ENCODE measurements at regions not wholly inside any gene's neighbourhood (a gene's known extent, or its start where the extent isn't known, plus 50 kb on each side); places are given as distances from the start of the nearest gene placed in this dataset.

GRCh38 chr1:90370686-90371447, 346.2 kb downstream of the BARHL2 start:
- no peak overlapping the region for H3K27ac ChIP-seq (ENCODE audit: low read depth)

More at GRCh38 chr1:90370686-90371447, 346.2 kb downstream of the BARHL2 start:
- Histone ChIP-seq H3K79me2 (replicated peaks; ENCODE audit: insufficient read depth) (no peaks in the 10 kb centered on the region), H2AFZ (no peak overlapping the region), H3K27me3 (ENCODE audit: insufficient read depth) (no peaks in the 10 kb centered on the region), H4K20me1 (replicated peaks; ENCODE audit: insufficient read depth) (no peaks in the 10 kb centered on the region), H3K9me2 (ENCODE audit: insufficient read depth) (no peaks in the 10 kb centered on the region), H3K4me3 (no peak overlapping the region), H3F3A (replicated peaks; ENCODE audit: low read depth) (no peaks in the 10 kb centered on the region), H3K4me2 (no peak overlapping the region), H3K36me3 (ENCODE audit: insufficient read depth) (no peaks in the 10 kb centered on the region), H3K4me1 (ENCODE audit: insufficient read depth) (no peaks in the 10 kb centered on the region)
- TF ChIP-seq EZH2 (IDR thresholded peaks at IDR 0.05; ENCODE audit: low read depth, unreplicated experiment) (no peak), ZNF114 (CRISPR knock-in tag; IDR thresholded peaks at IDR 0.05) (no peak), JUNB (IDR thresholded peaks at IDR 0.05; ENCODE audit: unreplicated experiment) (no peak), EZH2phosphoT487 (IDR thresholded peaks at IDR 0.05; ENCODE audit: unreplicated experiment) (no peak), CTCF (conservative IDR thresholded peaks at IDR 0.05; ENCODE audit: low read depth in 2 of 2) (no peak), ETS1 (IDR thresholded peaks at IDR 0.05) (no peak), ZNF462 (CRISPR knock-in tag; IDR thresholded peaks at IDR 0.05) (no peak), NANOG (IDR thresholded peaks at IDR 0.05; ENCODE audit: borderline replicate concordance) (no peak), ZNF331 (CRISPR knock-in tag; IDR thresholded peaks at IDR 0.05; ENCODE audit: low read depth) (no peak), STAT1 (IDR thresholded peaks at IDR 0.05; ENCODE audit: unreplicated experiment) (no peak), CREB1 (CRISPR knock-in tag; IDR thresholded peaks at IDR 0.05; ENCODE audit: low read depth) (no peak), POLR2AphosphoS5 (IDR thresholded peaks at IDR 0.05; ENCODE audit: low read depth) (no peak)
- TF ChIP-seq, protein P1, sequence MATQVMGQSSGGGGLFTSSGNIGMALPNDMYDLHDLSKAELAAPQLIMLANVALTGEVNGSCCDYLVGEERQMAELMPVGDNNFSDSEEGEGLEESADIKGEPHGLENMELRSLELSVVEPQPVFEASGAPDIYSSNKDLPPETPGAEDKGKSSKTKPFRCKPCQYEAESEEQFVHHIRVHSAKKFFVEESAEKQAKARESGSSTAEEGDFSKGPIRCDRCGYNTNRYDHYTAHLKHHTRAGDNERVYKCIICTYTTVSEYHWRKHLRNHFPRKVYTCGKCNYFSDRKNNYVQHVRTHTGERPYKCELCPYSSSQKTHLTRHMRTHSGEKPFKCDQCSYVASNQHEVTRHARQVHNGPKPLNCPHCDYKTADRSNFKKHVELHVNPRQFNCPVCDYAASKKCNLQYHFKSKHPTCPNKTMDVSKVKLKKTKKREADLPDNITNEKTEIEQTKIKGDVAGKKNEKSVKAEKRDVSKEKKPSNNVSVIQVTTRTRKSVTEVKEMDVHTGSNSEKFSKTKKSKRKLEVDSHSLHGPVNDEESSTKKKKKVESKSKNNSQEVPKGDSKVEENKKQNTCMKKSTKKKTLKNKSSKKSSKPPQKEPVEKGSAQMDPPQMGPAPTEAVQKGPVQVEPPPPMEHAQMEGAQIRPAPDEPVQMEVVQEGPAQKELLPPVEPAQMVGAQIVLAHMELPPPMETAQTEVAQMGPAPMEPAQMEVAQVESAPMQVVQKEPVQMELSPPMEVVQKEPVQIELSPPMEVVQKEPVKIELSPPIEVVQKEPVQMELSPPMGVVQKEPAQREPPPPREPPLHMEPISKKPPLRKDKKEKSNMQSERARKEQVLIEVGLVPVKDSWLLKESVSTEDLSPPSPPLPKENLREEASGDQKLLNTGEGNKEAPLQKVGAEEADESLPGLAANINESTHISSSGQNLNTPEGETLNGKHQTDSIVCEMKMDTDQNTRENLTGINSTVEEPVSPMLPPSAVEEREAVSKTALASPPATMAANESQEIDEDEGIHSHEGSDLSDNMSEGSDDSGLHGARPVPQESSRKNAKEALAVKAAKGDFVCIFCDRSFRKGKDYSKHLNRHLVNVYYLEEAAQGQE (IDR thresholded peaks at IDR 0.05; ENCODE audit: unreplicated experiment), result no peak
- no peak for ATAC-seq
- DNase-seq (ENCODE audit: low spot score), result no peak
- Mint-ChIP-seq H3K27ac (no peak overlapping the region), H3K4me3 (no peak overlapping the region), H3K9me3 (no peaks in the 10 kb centered on the region; the same call in 2 of the 3 replicates), H3K36me3 (ENCODE audit: low read depth) (no peaks in the 10 kb centered on the region), H3K27me3 (ENCODE audit: insufficient read depth, low read depth, poor library complexity) (no peaks in the 10 kb centered on the region), H3K4me1 (no peaks in the 10 kb centered on the region)

Measured in GM23338 (cell line).